ENCODE measurements at regions not wholly inside any gene's neighbourhood (a gene's known extent, or its start where the extent isn't known, plus 50 kb on each side); places are given as distances from the start of the nearest gene placed in this dataset.

DNA sequence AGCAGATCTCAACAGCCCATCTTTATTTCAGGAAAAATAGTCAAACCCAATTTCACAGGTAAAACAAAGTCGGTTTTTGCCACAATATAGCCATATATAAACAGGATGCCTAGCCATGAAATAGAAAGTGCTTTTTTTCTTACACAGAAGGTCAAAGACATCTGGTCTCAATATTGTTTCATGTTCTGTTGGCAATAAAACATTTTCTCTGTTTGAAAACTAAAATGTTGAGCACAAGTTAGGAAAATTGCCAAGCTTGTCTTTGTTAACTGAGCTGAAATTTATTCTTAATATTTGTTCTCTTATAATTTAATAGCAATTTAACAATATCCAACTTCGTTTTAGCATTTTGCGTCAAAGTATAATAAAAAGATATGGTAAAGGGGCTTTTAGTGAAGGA is 673.4 kb downstream of the DTWD2 start:
- no peaks in the 10 kb centered on the region for H3K4me1 ChIP-seq (ENCODE audit: control insufficient read depth in 1 of 2, insufficient read depth in 2 of 2, low read length in 2 of 2)
- 62 to 67% methylated on average over 3 of the region's 3 CpGs for WGBS, 2 donors
- H3K27me3 ChIP-seq (ENCODE audit: control insufficient read depth in 1 of 2, insufficient read depth in 2 of 2, low read length in 1 of 2) = no peaks in the 10 kb centered on the region
- DNase-seq (no peak), ATAC-seq (ENCODE audit: low FRiP score) (no peak)
- intact Hi-C loops (cut with DNase I) = no loop called here
- H3K27ac ChIP-seq (ENCODE audit: low read depth in 1 of 2, low read length in 2 of 2) = no peak overlapping the region
- H3K9me3 ChIP-seq (ENCODE audit: control insufficient read depth, low read length) = no peaks in the 10 kb centered on the region
- H3K4me3 ChIP-seq (ENCODE audit: low read length in 2 of 2) = no peak overlapping the region
- H3K36me3 ChIP-seq (ENCODE audit: control insufficient read depth in 1 of 2, insufficient read depth in 2 of 2, low read length in 1 of 2) = no peaks in the 10 kb centered on the region

DNA sequence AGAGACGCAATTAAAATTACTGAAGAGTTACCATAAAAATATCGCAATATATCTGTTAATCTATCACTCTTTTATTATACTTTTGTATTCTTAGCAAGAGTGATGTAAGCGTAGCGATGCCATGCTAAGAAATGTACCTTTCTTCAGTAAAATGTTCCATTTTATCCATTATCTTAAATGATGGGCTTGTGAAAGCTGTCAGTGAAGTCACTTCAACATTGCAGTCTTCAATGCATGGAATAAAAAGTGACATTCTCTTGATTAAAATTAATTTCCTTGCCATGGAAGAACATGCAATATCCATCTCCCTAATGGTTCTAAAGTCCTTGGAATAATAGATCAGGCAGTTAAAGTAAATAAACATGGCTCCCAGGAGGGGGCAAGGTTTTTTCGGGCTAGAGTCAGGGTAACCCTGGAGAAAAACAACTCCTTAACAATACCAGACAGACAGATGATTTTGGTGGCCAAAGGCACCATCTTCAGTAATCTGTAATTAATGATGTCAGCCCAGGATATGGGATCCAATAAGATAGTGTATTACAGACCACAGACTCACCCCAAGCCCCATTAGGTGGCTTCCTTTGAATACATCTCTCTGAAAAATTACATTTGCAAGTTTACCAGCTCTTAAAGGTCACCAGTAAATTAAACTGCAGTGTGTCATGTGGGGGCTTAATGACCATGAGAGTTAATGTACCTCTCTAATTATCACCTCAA is 677.1 kb downstream of the DTWD2 start:
- Histone ChIP-seq H3K36me3 (ENCODE audit: control insufficient read depth in 1 of 2, insufficient read depth in 2 of 2, low read length in 1 of 2) (no peaks in the 10 kb centered on the region), H3K9me3 (ENCODE audit: control insufficient read depth, low read length) (no peaks in the 10 kb centered on the region), H3K4me1 (ENCODE audit: control insufficient read depth in 1 of 2, insufficient read depth in 2 of 2, low read length in 2 of 2) (no peaks in the 10 kb centered on the region), H3K27me3 (ENCODE audit: control insufficient read depth in 1 of 2, insufficient read depth in 2 of 2, low read length in 1 of 2) (no peaks in the 10 kb centered on the region), H3K27ac (ENCODE audit: low read depth in 1 of 2, low read length in 2 of 2) (no peak overlapping the region), H3K4me3 (ENCODE audit: low read length in 2 of 2) (no peak overlapping the region)
- ATAC-seq (ENCODE audit: low FRiP score) (no peak), DNase-seq (no peak)
- intact Hi-C loops (cut with DNase I) = no loop called here
- 70 to 82% methylated on average over 5 of the region's 5 CpGs for WGBS, 2 donors

GRCh38 chr5:118310401-118310800 is 677.9 kb downstream of the DTWD2 start:
- WGBS, 2 donors = 45 to 59% methylated on average over 3 of the region's 3 CpGs

GRCh38 chr5:118303296-118303695 is 685.1 kb downstream of the DTWD2 start:
- H3K36me3 ChIP-seq (ENCODE audit: control insufficient read depth in 1 of 2, insufficient read depth in 2 of 2, low read length in 1 of 2) = no peaks in the 10 kb centered on the region
- no peak for ATAC-seq (ENCODE audit: low FRiP score)
- H3K4me3 ChIP-seq (ENCODE audit: low read length in 2 of 2) = no peak overlapping the region
- no peak overlapping the region for H3K27ac ChIP-seq (ENCODE audit: low read depth in 1 of 2, low read length in 2 of 2)
- no peaks in the 10 kb centered on the region for H3K4me1 ChIP-seq (ENCODE audit: control insufficient read depth in 1 of 2, insufficient read depth in 2 of 2, low read length in 2 of 2)
- WGBS, 2 donors = 76 to 80% methylated on average over 2 of the region's 2 CpGs
- intact Hi-C loops (cut with DNase I) = no loop called here
- DNase-seq = no peak
- no peaks in the 10 kb centered on the region for H3K9me3 ChIP-seq (ENCODE audit: control insufficient read depth, low read length)
- H3K27me3 ChIP-seq (ENCODE audit: control insufficient read depth in 1 of 2, insufficient read depth in 2 of 2, low read length in 1 of 2) = no peaks in the 10 kb centered on the region

More at GRCh38 chr5:118310401-118310800, 677.9 kb downstream of the DTWD2 start:
- H3K4me3 ChIP-seq (ENCODE audit: low read length in 2 of 2) = no peak overlapping the region
- DNase-seq (no peak), ATAC-seq (ENCODE audit: low FRiP score) (no peak)
- no peaks in the 10 kb centered on the region for H3K9me3 ChIP-seq (ENCODE audit: control insufficient read depth, low read length)
- H3K4me1 ChIP-seq (ENCODE audit: control insufficient read depth in 1 of 2, insufficient read depth in 2 of 2, low read length in 2 of 2) = no peaks in the 10 kb centered on the region
- H3K27me3 ChIP-seq (ENCODE audit: control insufficient read depth in 1 of 2, insufficient read depth in 2 of 2, low read length in 1 of 2) = no peaks in the 10 kb centered on the region
- no peaks in the 10 kb centered on the region for H3K36me3 ChIP-seq (ENCODE audit: control insufficient read depth in 1 of 2, insufficient read depth in 2 of 2, low read length in 1 of 2)
- intact Hi-C loops (cut with DNase I) = no loop called here
- H3K27ac ChIP-seq (ENCODE audit: low read depth in 1 of 2, low read length in 2 of 2) = no peak overlapping the region

GRCh38 chr5:118302786-118303185 is 685.6 kb downstream of the DTWD2 start:
- Histone ChIP-seq H3K9me3 (ENCODE audit: control insufficient read depth, low read length) (no peaks in the 10 kb centered on the region), H3K36me3 (ENCODE audit: control insufficient read depth in 1 of 2, insufficient read depth in 2 of 2, low read length in 1 of 2) (no peaks in the 10 kb centered on the region), H3K27ac (ENCODE audit: low read depth in 1 of 2, low read length in 2 of 2) (no peak overlapping the region), H3K4me1 (ENCODE audit: control insufficient read depth in 1 of 2, insufficient read depth in 2 of 2, low read length in 2 of 2) (no peaks in the 10 kb centered on the region), H3K27me3 (ENCODE audit: control insufficient read depth in 1 of 2, insufficient read depth in 2 of 2, low read length in 1 of 2) (no peaks in the 10 kb centered on the region), H3K4me3 (ENCODE audit: low read length in 2 of 2) (no peak overlapping the region)
- no peak for DNase-seq
- 81 to 94% methylated on average over 1 of the region's 1 CpG for WGBS, 2 donors
- ATAC-seq (ENCODE audit: low FRiP score) = no peak
- intact Hi-C loops (cut with DNase I) = no loop called here

DNA sequence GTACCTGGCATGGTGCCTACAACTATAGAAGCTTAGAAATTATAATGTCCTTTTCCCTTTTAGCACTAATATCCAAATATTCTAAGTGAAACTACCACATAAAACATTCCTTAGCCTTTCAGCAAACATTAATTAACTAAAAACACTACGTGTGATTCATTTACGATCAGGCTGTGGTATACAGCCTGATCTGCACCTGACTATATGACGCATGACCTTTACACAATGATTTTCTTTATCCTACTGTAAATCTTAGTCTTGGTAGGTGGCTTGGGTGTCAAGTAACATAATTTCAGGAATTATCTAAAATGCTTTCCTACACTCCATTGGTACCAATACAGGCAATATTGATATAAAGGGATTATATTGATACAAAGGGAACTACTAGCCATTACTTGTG is 686.7 kb downstream of the DTWD2 start:
- 85 to 88% methylated on average over 3 of the region's 3 CpGs for WGBS, 2 donors
- no peak for ATAC-seq (ENCODE audit: low FRiP score)
- DNase-seq = no peak
- Histone ChIP-seq H3K9me3 (ENCODE audit: control insufficient read depth, low read length) (no peaks in the 10 kb centered on the region), H3K27ac (ENCODE audit: low read depth in 1 of 2, low read length in 2 of 2) (no peak overlapping the region), H3K4me1 (ENCODE audit: control insufficient read depth in 1 of 2, insufficient read depth in 2 of 2, low read length in 2 of 2) (no peaks in the 10 kb centered on the region), H3K36me3 (ENCODE audit: control insufficient read depth in 1 of 2, insufficient read depth in 2 of 2, low read length in 1 of 2) (no peaks in the 10 kb centered on the region), H3K27me3 (ENCODE audit: control insufficient read depth in 1 of 2, insufficient read depth in 2 of 2, low read length in 1 of 2) (no peaks in the 10 kb centered on the region), H3K4me3 (ENCODE audit: low read length in 2 of 2) (no peak overlapping the region)
- intact Hi-C loops (cut with DNase I) = no loop called here

- intact Hi-C loops (cut with DNase I) = no loop called here
- Histone ChIP-seq H3K4me1 (ENCODE audit: control insufficient read depth in 1 of 2, insufficient read depth in 2 of 2, low read length in 2 of 2) (no peaks in the 10 kb centered on the region), H3K36me3 (ENCODE audit: control insufficient read depth in 1 of 2, insufficient read depth in 2 of 2, low read length in 1 of 2) (no peaks in the 10 kb centered on the region), H3K9me3 (ENCODE audit: control insufficient read depth, low read length) (no peaks in the 10 kb centered on the region), H3K27me3 (ENCODE audit: control insufficient read depth in 1 of 2, insufficient read depth in 2 of 2, low read length in 1 of 2) (no peaks in the 10 kb centered on the region), H3K4me3 (ENCODE audit: low read length in 2 of 2) (no peak overlapping the region), H3K27ac (ENCODE audit: low read depth in 1 of 2, low read length in 2 of 2) (no peak overlapping the region)
- 47 to 48% methylated on average over 5 of the region's 5 CpGs for WGBS, 2 donors
- DNase-seq = no peak
- ATAC-seq (ENCODE audit: low FRiP score) = no peak
These were observed 693.3 kb downstream of the DTWD2 start for GRCh38 chr5:118295045-118295444.

DNA sequence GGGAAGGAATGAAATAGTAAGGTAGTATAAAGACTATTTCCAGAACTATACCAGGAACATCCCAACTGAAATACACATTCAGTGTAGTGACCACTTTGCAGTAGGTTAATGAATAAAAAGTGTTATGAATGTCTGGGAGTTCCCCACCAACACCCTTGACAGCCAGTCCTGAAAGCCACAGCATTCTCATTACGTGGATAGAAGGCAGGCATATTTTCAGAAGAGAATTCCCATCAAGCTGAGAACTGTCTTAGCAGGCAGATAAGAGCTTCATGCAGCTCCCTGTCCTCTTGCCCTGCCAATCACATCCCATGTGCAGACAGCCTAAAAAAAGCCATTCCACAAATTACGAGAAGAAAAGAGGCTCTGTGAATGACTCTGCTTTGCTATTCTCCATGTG is 695.0 kb downstream of the DTWD2 start:
- ATAC-seq (ENCODE audit: low FRiP score) = no peak
- H3K27ac ChIP-seq (ENCODE audit: low read depth in 1 of 2, low read length in 2 of 2) = no peak overlapping the region
- DNase-seq = no peak
- no peaks in the 10 kb centered on the region for H3K9me3 ChIP-seq (ENCODE audit: control insufficient read depth, low read length)
- intact Hi-C loops (cut with DNase I) = no loop called here
- 65 to 67% methylated on average over 2 of the region's 2 CpGs for WGBS, 2 donors
- no peaks in the 10 kb centered on the region for H3K36me3 ChIP-seq (ENCODE audit: control insufficient read depth in 1 of 2, insufficient read depth in 2 of 2, low read length in 1 of 2)
- H3K4me3 ChIP-seq (ENCODE audit: low read length in 2 of 2) = no peak overlapping the region
- no peaks in the 10 kb centered on the region for H3K27me3 ChIP-seq (ENCODE audit: control insufficient read depth in 1 of 2, insufficient read depth in 2 of 2, low read length in 1 of 2)
- H3K4me1 ChIP-seq (ENCODE audit: control insufficient read depth in 1 of 2, insufficient read depth in 2 of 2, low read length in 2 of 2) = no peaks in the 10 kb centered on the region

DNA sequence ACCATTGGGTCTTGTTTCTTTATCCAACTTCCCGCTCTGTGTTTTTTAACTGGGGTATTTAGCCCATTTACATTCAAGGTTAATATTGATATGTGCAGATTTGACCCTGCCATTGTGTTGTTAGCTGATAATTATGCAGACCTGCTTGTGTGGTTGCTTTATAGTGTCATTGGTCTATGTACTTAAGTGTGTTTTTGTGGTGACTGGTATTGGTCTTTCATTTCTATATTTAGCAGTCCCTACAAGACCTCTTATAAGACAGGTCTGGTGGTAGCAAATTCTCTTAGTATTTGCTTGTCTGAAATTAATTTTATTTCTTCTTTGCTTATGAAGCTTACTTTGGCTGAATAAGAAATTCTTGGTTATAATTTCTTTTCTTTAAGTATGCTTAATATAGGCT is 698.1 kb downstream of the DTWD2 start:
- H3K4me3 ChIP-seq (ENCODE audit: low read length in 2 of 2) = no peak overlapping the region
- no peak overlapping the region for H3K27ac ChIP-seq (ENCODE audit: low read depth in 1 of 2, low read length in 2 of 2)
- 55 to 96% methylated on average over 1 of the region's 1 CpG for WGBS, 2 donors
- no peaks in the 10 kb centered on the region for H3K36me3 ChIP-seq (ENCODE audit: control insufficient read depth in 1 of 2, insufficient read depth in 2 of 2, low read length in 1 of 2)
- H3K9me3 ChIP-seq (ENCODE audit: control insufficient read depth, low read length) = no peaks in the 10 kb centered on the region
- no peaks in the 10 kb centered on the region for H3K27me3 ChIP-seq (ENCODE audit: control insufficient read depth in 1 of 2, insufficient read depth in 2 of 2, low read length in 1 of 2)
- no peaks in the 10 kb centered on the region for H3K4me1 ChIP-seq (ENCODE audit: control insufficient read depth in 1 of 2, insufficient read depth in 2 of 2, low read length in 2 of 2)
- DNase-seq (no peak), ATAC-seq (ENCODE audit: low FRiP score) (no peak)
- intact Hi-C loops (cut with DNase I) = no loop called here

All from aorta (tissue), 5 donors.